H1 (cell line): ENCODE measurements at regions not wholly inside any gene's neighbourhood (a gene's known extent, or its start where the extent isn't known, plus 50 kb on each side); places are given as distances from the start of the nearest gene placed in this dataset.

Experiments used
- CTCF ChIA-PET: fragments of 300-600 bp; sonication (Branson Sonifier 250); formaldehyde crosslinking; loops from one replicate; lab custom pipeline; 2021; ENCODE audit not compliant: partially characterized antibody; lab: Charles Lee
- POLR2A ChIA-PET: fragments of 300-600 bp; sonication (Branson Sonifier 250); formaldehyde crosslinking; loops from one replicate; lab custom pipeline; 2021; ENCODE audit warnings: inconsistent platforms; ENCODE audit not compliant: partially characterized antibody; lab: Charles Lee
- DNase-seq, 2 experiments: peaks; one replicate each; pipeline versions ENCODE4 v3.0.0 to v3.0.0-alpha.2; 2010 to 2022; ENCODE audit warnings: low spot score in 2 of 2, low read depth in 1 of 2, mixed read lengths in 1 of 2
- FAIRE-seq: peaks from 2 replicates; lab custom pipeline; 2011; peaks lifted over from hg19 to GRCh38; lab: Jason Lieb, UNC
- H2AFZ ChIP-seq: 2 replicates; pipeline ENCODE4 v1.8.1; 2012; ENCODE audit warnings: low read length, inconsistent platforms
- H2AK5ac ChIP-seq: 2 replicates; pipeline ENCODE4 v1.6.1; 2013; ENCODE audit warnings: low read depth, low read length
- H2BK120ac ChIP-seq: replicated peaks from 2 replicates; pipeline ENCODE3; 2013; ENCODE audit warnings: low read depth, low read length, inconsistent platforms
- H2BK12ac ChIP-seq: 2 replicates; pipeline ENCODE4 v1.6.1; 2013; ENCODE audit warnings: low read depth, low read length
- H2BK15ac ChIP-seq: 2 replicates; pipeline ENCODE4 v1.6.1; 2013; ENCODE audit warnings: low read length
- H2BK20ac ChIP-seq: 2 replicates; pipeline ENCODE4 v1.6.1; 2013; ENCODE audit warnings: low read length
- H2BK5ac ChIP-seq: 2 replicates; pipeline ENCODE4 v1.6.1; 2013; ENCODE audit warnings: low read depth, low read length
- H3K14ac ChIP-seq: 2 replicates; pipeline ENCODE4 v1.6.1; 2013; ENCODE audit warnings: inconsistent platforms; ENCODE audit not compliant: insufficient read length
- H3K18ac ChIP-seq: 2 replicates; pipeline ENCODE4 v1.6.1; 2013; ENCODE audit warnings: low read length; ENCODE audit errors: extremely low read depth
- H3K23ac ChIP-seq: 2 replicates; pipeline ENCODE4 v1.6.1; 2013; ENCODE audit warnings: inconsistent platforms; ENCODE audit not compliant: insufficient read length
- H3K23me2 ChIP-seq: 2 replicates; pipeline ENCODE4 v1.6.1; 2013; ENCODE audit warnings: low read depth, low read length
- H3K27ac ChIP-seq: 2 replicates; pipeline ENCODE4 v1.6.1; 2011; ENCODE audit warnings: low read depth, low read length, inconsistent platforms
- H3K27me3 ChIP-seq, 4 experiments: replicated peaks in 1 of 4; 1 replicate in 1 of 4; 2 replicates in 3 of 4; pipeline versions ENCODE4 v1.6.1 to v1.8.1; 2011 to 2013; ENCODE audit warnings: low read length in 3 of 4, mild to moderate bottlenecking in 3 of 4, inconsistent platforms in 2 of 4, mixed read lengths in 2 of 4, moderate library complexity in 1 of 4; ENCODE audit not compliant: control insufficient read depth in 3 of 4, insufficient read depth in 3 of 4; ENCODE audit errors: extremely low read depth in 1 of 4
- H3K36me3 ChIP-seq, 4 experiments: 2 replicates each; pipeline versions ENCODE4 v1.6.1 to v1.8.1; 2011 to 2013; ENCODE audit warnings: mild to moderate bottlenecking in 4 of 4, low read length in 3 of 4, moderate library complexity in 2 of 4, control low read depth in 1 of 4, inconsistent platforms in 1 of 4; ENCODE audit not compliant: insufficient read depth in 4 of 4, control insufficient read depth in 2 of 4
- H3K4ac ChIP-seq: replicated peaks from 2 replicates; pipeline ENCODE3; 2013; ENCODE audit warnings: low read length, low read depth, mixed read lengths, inconsistent platforms; ENCODE audit not compliant: insufficient read length
- H3K4me1 ChIP-seq, 4 experiments: replicated peaks in 1 of 4; 1 replicate in 1 of 4; 2 replicates in 3 of 4; pipeline versions ENCODE4 v1.6.1 to v1.8.1; 2011 to 2013; ENCODE audit warnings: low read length in 3 of 4, inconsistent platforms in 2 of 4, mixed read lengths in 1 of 4; ENCODE audit not compliant: insufficient read depth in 4 of 4, control insufficient read depth in 3 of 4
- H3K4me2 ChIP-seq, 2 experiments: 2 replicates each; pipeline versions ENCODE4 v1.6.1 to v1.8.1; 2011 to 2013; ENCODE audit warnings: low read depth in 2 of 2, low read length in 2 of 2, control low read depth in 1 of 2, inconsistent platforms in 1 of 2, mild to moderate bottlenecking in 1 of 2; ENCODE audit not compliant: insufficient read depth in 1 of 2
- H3K4me3 ChIP-seq, 4 experiments: fragments of 200-600, 300-600 bp in 1 of 4; sonication (generic), shearing (Covaris generic), sonication (Bioruptor Twin) in 1 of 4; 2 replicates each; pipeline versions ENCODE4 v1.5.1 to v1.8.1; 2011 to 2016; ENCODE audit warnings: low read length in 4 of 4, low read depth in 3 of 4, control low read depth in 2 of 4, inconsistent platforms in 2 of 4, mild to moderate bottlenecking in 2 of 4, mixed read lengths in 1 of 4, moderate library complexity in 1 of 4; ENCODE audit not compliant: insufficient read depth in 2 of 4; ENCODE audit errors: extremely low read depth in 1 of 4
- H3K56ac ChIP-seq: replicated peaks from 2 replicates; pipeline ENCODE3; 2013; ENCODE audit warnings: low read depth, mild to moderate bottlenecking, mixed read lengths, low read length, inconsistent platforms; ENCODE audit not compliant: insufficient read length
- H3K79me1 ChIP-seq: 2 replicates; pipeline ENCODE4 v1.6.1; 2013; ENCODE audit warnings: low read depth, low read length, control low read depth
- H3K79me2 ChIP-seq, 2 experiments: 2 replicates each; pipeline versions ENCODE4 v1.6.1 to v1.8.1; 2012 to 2013; ENCODE audit warnings: low read length in 2 of 2, mild to moderate bottlenecking in 2 of 2, inconsistent platforms in 1 of 2; ENCODE audit not compliant: insufficient read depth in 2 of 2, control insufficient read depth in 1 of 2
- H3K9ac ChIP-seq, 4 experiments: replicated peaks in 1 of 4; 1 replicate in 1 of 4; 2 replicates in 3 of 4; pipeline versions ENCODE4 v1.6.1 to v1.8.1; 2011 to 2013; ENCODE audit warnings: low read depth in 3 of 4, low read length in 3 of 4, control low read depth in 2 of 4, mild to moderate bottlenecking in 2 of 4, moderate library complexity in 2 of 4, inconsistent platforms in 1 of 4; ENCODE audit errors: extremely low read depth in 1 of 4
- H3K9me3 ChIP-seq, 2 experiments: 2 replicates each; pipeline versions ENCODE4 v1.6.1 to v1.8.1; 2012 to 2013; ENCODE audit warnings: mild to moderate bottlenecking in 2 of 2, moderate library complexity in 2 of 2, control low read depth in 1 of 2, inconsistent platforms in 1 of 2, low read depth in 1 of 2, low read length in 1 of 2, mixed read lengths in 1 of 2; ENCODE audit not compliant: insufficient read depth in 2 of 2
- H4K20me1 ChIP-seq, 2 experiments: replicated peaks in 1 of 2; 2 replicates each; pipeline versions ENCODE3 to v1.8.1; 2011 to 2013; ENCODE audit warnings: inconsistent platforms in 2 of 2, low read length in 2 of 2, mild to moderate bottlenecking in 1 of 2; ENCODE audit not compliant: insufficient read depth in 2 of 2, control insufficient read depth in 1 of 2
- H4K5ac ChIP-seq: 2 replicates; pipeline ENCODE4 v1.6.1; 2013; ENCODE audit warnings: low read length, low read depth, mixed read lengths, inconsistent platforms; ENCODE audit not compliant: insufficient read length
- H4K8ac ChIP-seq: 2 replicates; pipeline ENCODE4 v1.8.0; 2013; ENCODE audit warnings: mild to moderate bottlenecking, moderate library complexity, low read length, inconsistent platforms; ENCODE audit not compliant: insufficient read depth; ENCODE audit errors: extremely low read depth
- H4K91ac ChIP-seq: replicated peaks from 2 replicates; pipeline ENCODE3; 2013; ENCODE audit warnings: low read length, mixed read lengths, inconsistent platforms; ENCODE audit not compliant: insufficient read length
- EGR1 ChIP-seq: IDR thresholded peaks from 2 replicates; pipeline ENCODE4 v1.6.1; 2011; ENCODE audit warnings: low read depth, low read length, borderline replicate concordance
- EZH2 ChIP-seq: fragments of 200-600 bp; sonication (generic); IDR thresholded peaks from 2 replicates; pipeline ENCODE4 v1.7.1; 2012; ENCODE audit warnings: low read depth, mild to moderate bottlenecking, moderate library complexity, low read length, inconsistent platforms; ENCODE audit not compliant: severe bottlenecking
- KDM5A ChIP-seq: fragments of 200-600 bp; IDR thresholded peaks from 2 replicates; pipeline ENCODE4 v1.7.1; 2012; ENCODE audit warnings: mild to moderate bottlenecking, low read length, inconsistent platforms, mixed read lengths
- PHF8 ChIP-seq: fragments of 200-600 bp; sonication (generic); conservative IDR thresholded peaks from 2 replicates; pipeline ENCODE4 v1.7.1; 2012; ENCODE audit warnings: low read depth, mild to moderate bottlenecking, inconsistent platforms, low read length, moderate library complexity
- WGBS, 2 experiments: shearing (Covaris generic) in 1 of 2; methylation state at CpG; one replicate each; pipeline versions ENCODE4 v1.1.6 to v1.1.7; 2013 to 2015; ENCODE audit warnings: low lambda C conversion rate in 2 of 2, mixed read lengths in 2 of 2, inconsistent platforms in 1 of 2, low coverage in 1 of 2, missing lambda C conversion rate in 1 of 2; ENCODE audit not compliant: insufficient replicate concordance in 2 of 2, insufficient coverage in 1 of 2, insufficient read length in 1 of 2; ENCODE audit errors: extremely low coverage in 1 of 2, missing lambda C conversion rate in 1 of 2; 5-methylcytosine and 5-hydroxymethylcytosine counted together

DNA sequence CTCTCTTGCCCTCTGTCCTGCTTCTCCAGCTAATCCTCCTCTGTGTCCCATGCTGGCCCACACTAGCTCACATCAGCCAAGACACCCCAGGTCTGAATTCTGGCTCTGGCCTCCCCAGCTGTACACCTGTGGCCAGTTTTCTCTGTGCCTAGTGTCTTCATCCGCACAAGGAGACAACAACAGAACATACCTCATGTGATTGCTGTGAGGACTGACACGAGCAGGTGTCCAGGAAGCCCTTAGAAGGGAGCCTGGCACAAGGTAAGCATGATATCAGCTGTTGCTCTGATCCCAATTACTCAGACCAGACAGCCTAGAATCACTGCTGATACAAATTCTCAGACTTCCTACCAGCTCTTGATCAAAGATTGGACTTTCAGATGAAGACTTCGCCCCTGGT lies 71.2 kb upstream of the GJB5 start:
- Histone ChIP-seq H4K8ac (no peak overlapping the region; the same call in 1 of the 2 replicates), H2BK20ac (no peak overlapping the region), H3K27ac (no peak overlapping the region), H4K5ac (no peak overlapping the region), H3K14ac (no peak overlapping the region), H3K4me1 (peaks cover 0 to 9% (median 2%) of the 10 kb centered on the region in 4 experiments; a peak in 5 of 7 replicates), H3K27me3 (no peaks in the 10 kb centered on the region), H3K36me3 (no peaks in the 10 kb centered on the region), H3K4me3 (no peak overlapping the region), H4K91ac (peak overlapping the region; percentile 54), H2BK5ac (no peak overlapping the region), H3K9me3 (peaks cover 8 to 15% of the 10 kb centered on the region in 2 experiments), H3K79me2 (no peaks in the 10 kb centered on the region), H3K56ac (no peak overlapping the region), H2BK12ac (peak overlapping the region; percentile 82; the same call in 1 of the 2 replicates), H3K9ac (no peak overlapping the region), H4K20me1 (no peaks in the 10 kb centered on the region), H2AK5ac (no peak overlapping the region), H3K4me2 (no peak overlapping the region), H2BK15ac (no peak overlapping the region; the same call in 1 of the 2 replicates), H3K4ac (no peak overlapping the region), H3K23me2 (no peaks in the 10 kb centered on the region), H3K23ac (no peak overlapping the region), H3K18ac (no peak overlapping the region), H3K79me1 (no peaks in the 10 kb centered on the region), H2BK120ac (no peak overlapping the region), H2AFZ (no peak overlapping the region)
- DNase-seq (no peak), FAIRE-seq (no peak)
- POLR2A ChIA-PET = no interaction called here
- no peak for TF ChIP-seq KDM5A
- TF ChIP-seq EGR1 = no peak
- no peak for TF ChIP-seq PHF8
- no peak for TF ChIP-seq EZH2
- CTCF ChIA-PET = interaction anchor here (0.6 to 4.7 kb wide), 7 partner anchors 23 to 670 kb away, joined by 3 to 26 read pairs (median 3); no protein-coding TSS in a partner anchor
- 66% methylated on average over 3 of the region's 3 CpGs; no CpG with 5 or more reads in 1 of the 2 experiments for WGBS, 2 experiments
